Endothelial cell of umbilical vein (primary cell): ENCODE measurements at regions not wholly inside any gene's neighbourhood (a gene's known extent, or its start where the extent isn't known, plus 50 kb on each side); places are given as distances from the start of the nearest gene placed in this dataset.

Source experiments
- BruUV-seq: library from RNA; stranded (reverse); fragments of 400-500 nt; replicated peaks from 2 replicates; lab custom pipeline; 2021; lab: Mats Ljungman, UMichigan
- CTCF ChIA-PET: fragments of 300-600, 350-600 bp; sonication (Branson Sonifier 250); formaldehyde crosslinking; loops from one replicate; lab custom pipeline; 2021; ENCODE audit warnings: antibody characterized with exemption, inconsistent platforms; lab: Charles Lee
- POLR2A ChIA-PET: fragments of 300-600, 350-600 bp; sonication (Branson Sonifier 250); formaldehyde crosslinking; loops from one replicate; lab custom pipeline; 2021; ENCODE audit warnings: antibody characterized with exemption, inconsistent platforms; lab: Charles Lee
- DNase-seq: peaks from one replicate; pipeline ENCODE4 v3.0.0-alpha.2; 2011; ENCODE audit warnings: low read depth, low spot score
- FAIRE-seq: peaks from 2 replicates; lab custom pipeline; 2011; peaks lifted over from hg19 to GRCh38; lab: Jason Lieb, UNC
- H2AFZ ChIP-seq: 2 replicates; pipeline ENCODE4 v1.6.0; 2012; ENCODE audit warnings: low read depth, low read length, control low read depth, inconsistent platforms
- H3K27ac ChIP-seq: 2 replicates; pipeline ENCODE4 v1.5.1; 2011; ENCODE audit warnings: low read depth, mild to moderate bottlenecking, control low read depth, low read length, moderate library complexity; ENCODE audit not compliant: insufficient read depth
- H3K27me3 ChIP-seq, 2 experiments: 2 replicates each; pipeline versions ENCODE4 v1.6.0 to v1.6.1; 2011; ENCODE audit warnings: low read length in 2 of 2, mixed read lengths in 1 of 2; ENCODE audit not compliant: control insufficient read depth in 2 of 2, insufficient read depth in 2 of 2
- H3K36me3 ChIP-seq, 2 experiments: 2 replicates in 1 of 2; 3 replicates in 1 of 2; pipeline ENCODE4 v1.5.1; 2011; ENCODE audit warnings: low read length in 2 of 2, mild to moderate bottlenecking in 1 of 2, moderate library complexity in 1 of 2; ENCODE audit not compliant: control insufficient read depth in 2 of 2, insufficient read depth in 2 of 2; ENCODE audit errors: extremely low read depth in 1 of 2
- H3K4me1 ChIP-seq: 3 replicates; pipeline ENCODE4 v1.5.1; 2011; ENCODE audit warnings: mild to moderate bottlenecking, low read length; ENCODE audit not compliant: control insufficient read depth, insufficient read depth; ENCODE audit errors: extremely low read depth
- H3K4me2 ChIP-seq: 2 replicates; pipeline ENCODE4 v1.6.1; 2011; ENCODE audit warnings: low read length, control low read depth, mixed read lengths; ENCODE audit not compliant: insufficient read depth
- H3K4me3 ChIP-seq, 3 experiments: fragments of 200-600 bp in 1 of 3; sonication (generic), shearing (Covaris generic) in 1 of 3; replicated peaks in 1 of 3; 2 replicates each; pipeline ENCODE4 v1.5.1; 2011 to 2016; ENCODE audit warnings: control low read depth in 3 of 3, low read length in 3 of 3, mild to moderate bottlenecking in 2 of 3, inconsistent platforms in 1 of 3, low read depth in 1 of 3, moderate library complexity in 1 of 3; ENCODE audit not compliant: insufficient read depth in 1 of 3
- H3K79me2 ChIP-seq: 2 replicates; pipeline ENCODE4 v1.6.0; 2012; ENCODE audit warnings: low read length, inconsistent platforms; ENCODE audit not compliant: control insufficient read depth, insufficient read depth
- H3K9ac ChIP-seq: replicated peaks from 2 replicates; pipeline ENCODE3; 2011; ENCODE audit warnings: low read length, control low read depth; ENCODE audit not compliant: insufficient read depth; ENCODE audit errors: extremely low read depth
- H3K9me1 ChIP-seq: replicated peaks from 3 replicates; pipeline ENCODE4 v1.6.0; 2011; ENCODE audit warnings: mild to moderate bottlenecking, low read length; ENCODE audit not compliant: control insufficient read depth, insufficient read depth; ENCODE audit errors: extremely low read depth
- H3K9me3 ChIP-seq: replicated peaks from 2 replicates; pipeline ENCODE4 v1.5.1; 2012; ENCODE audit warnings: low read length, inconsistent platforms; ENCODE audit not compliant: control insufficient read depth, insufficient read depth
- H4K20me1 ChIP-seq: replicated peaks from 2 replicates; pipeline ENCODE3; 2011; ENCODE audit warnings: mild to moderate bottlenecking, low read length; ENCODE audit not compliant: control insufficient read depth, insufficient read depth; ENCODE audit errors: extremely low read depth
- CTCF ChIP-seq, 2 donors: IDR thresholded peaks; 1 replicate in 1 of 2; 2 replicates in 1 of 2; pipeline ENCODE4 v1.5.1; 2011; ENCODE audit warnings: low read length in 2 of 2, mild to moderate bottlenecking in 2 of 2, moderate library complexity in 2 of 2, control low read depth in 1 of 2, inconsistent platforms in 1 of 2, low read depth in 1 of 2; ENCODE audit not compliant: insufficient read depth in 1 of 2; ENCODE audit errors: extremely low read depth in 1 of 2
- EZH2 ChIP-seq: IDR thresholded peaks from 2 replicates; pipeline ENCODE4 v1.6.1; 2012; ENCODE audit warnings: borderline replicate concordance, low read depth, mild to moderate bottlenecking, moderate library complexity, low read length, inconsistent platforms; ENCODE audit not compliant: severe bottlenecking
- FOS ChIP-seq: IDR thresholded peaks from 2 replicates; pipeline ENCODE4 v1.6.1; 2011; ENCODE audit warnings: mild to moderate bottlenecking, low read length, moderate library complexity, borderline replicate concordance; ENCODE audit not compliant: insufficient read depth
- GATA2 ChIP-seq: IDR thresholded peaks from 2 replicates; pipeline ENCODE4 v1.7.0; 2011; ENCODE audit warnings: low read depth, mild to moderate bottlenecking, moderate library complexity, mixed read lengths, low read length; ENCODE audit not compliant: insufficient read length, insufficient read depth
- JUN ChIP-seq: IDR thresholded peaks from 2 replicates; pipeline ENCODE4 v1.6.1; 2011; ENCODE audit warnings: borderline replicate concordance, low read depth; ENCODE audit not compliant: insufficient read length, insufficient read depth
- MAX ChIP-seq: IDR thresholded peaks from 2 replicates; pipeline ENCODE4 v1.6.1; 2011; ENCODE audit not compliant: insufficient read depth, insufficient read length
- MYC ChIP-seq: IDR thresholded peaks from one replicate; pipeline ENCODE4 v1.6.1; 2011; ENCODE audit warnings: mild to moderate bottlenecking, low read depth, low read length
- POLR2A ChIP-seq: IDR thresholded peaks from 2 replicates; pipeline ENCODE4 v1.6.1; 2012; ENCODE audit warnings: low read depth, mild to moderate bottlenecking, control low read depth, low read length
- POLR2AphosphoS5 ChIP-seq: IDR thresholded peaks from 2 replicates; pipeline ENCODE4 v1.6.1; 2012; ENCODE audit warnings: low read depth, mild to moderate bottlenecking, control low read depth, low read length, moderate library complexity; ENCODE audit not compliant: insufficient read depth
- dilution Hi-C: fragments of 300-500 bp; cut with MboI; formaldehyde crosslinking; loops from one replicate; pipeline ENCODE4 v1.15.0; 2019; ENCODE audit warnings: low sequenced_read_pairs; ENCODE audit not compliant: extremely low pct_ligation_motif_present
- intact Hi-C: fragments of 100-400 bp; cut with micrococcal nuclease; formaldehyde crosslinking; loops from one replicate; pipeline ENCODE4 v1.10.0; 2022

- POLR2A ChIA-PET: no interaction called here
- Histone ChIP-seq H3K4me2 (no peak overlapping the region), H3K36me3 (no peaks in the 10 kb centered on the region), H2AFZ (no peak overlapping the region), H3K4me3 (no peak overlapping the region), H3K27ac (no peak overlapping the region), H3K79me2 (no peaks in the 10 kb centered on the region), H3K9me1 (no peaks in the 10 kb centered on the region), H3K4me1 (no peaks in the 10 kb centered on the region), H3K27me3 (no peaks in the 10 kb centered on the region), H3K9ac (no peak overlapping the region), H3K9me3 (peaks cover 6% of the 10 kb centered on the region), H4K20me1 (no peaks in the 10 kb centered on the region)
- dilution Hi-C loops: no loop called here
- DNase-seq: no peak
- intact Hi-C loops: no loop called here
- TF ChIP-seq MAX (no peak), POLR2A (no peak), JUN (no peak), FOS (no peak), CTCF (IDR thresholded peaks at IDR 0.05; ENCODE audit: extremely low read depth in 1 of 2, insufficient read depth in 1 of 2, low read depth in 1 of 2, low read length in 2 of 2) (no peak), GATA2 (no peak), POLR2AphosphoS5 (no peak), EZH2 (no peak), MYC (no peak)
- no peak for FAIRE-seq
- CTCF ChIA-PET: no interaction called here
- no TSS peak for BruUV-seq
These were observed 274.9 kb upstream of the ADARB2 start for GRCh38 chr10:2012209-2012608.
